ENCODE measurements at regions not wholly inside any gene's neighbourhood (a gene's known extent, or its start where the extent isn't known, plus 50 kb on each side); places are given as distances from the start of the nearest gene placed in this dataset.

GRCh38 chr13:42706286-42706685 lies 75.1 kb upstream of the FAM216B start:
- Histone ChIP-seq H3K36me3 (ENCODE audit: control insufficient read depth in 1 of 2, insufficient read depth in 2 of 2, low read length in 2 of 2) (no peaks in the 10 kb centered on the region), H4K20me1 (ENCODE audit: insufficient read depth) (no peaks in the 10 kb centered on the region), H3K9ac (ENCODE audit: low read length) (no peak overlapping the region), H3K27me3 (ENCODE audit: insufficient read depth, low read length) (0 out of 2 replicates have a peak, but pooled peaks cover 13% of the 10 kb centered on the region), H3K9me3 (ENCODE audit: control insufficient read depth in 1 of 2, insufficient read depth in 1 of 2, low read depth in 1 of 2, low read length in 2 of 2) (no peaks in the 10 kb centered on the region), H3K4me2 (ENCODE audit: low read length) (no peak overlapping the region), H3K79me2 (ENCODE audit: insufficient read depth, low read length) (no peaks in the 10 kb centered on the region), H3K4me1 (ENCODE audit: control insufficient read depth in 1 of 2, insufficient read depth in 2 of 2, low read length in 2 of 2) (no peaks in the 10 kb centered on the region), H3K27ac (ENCODE audit: low read depth, low read length) (no peak overlapping the region), H3K4me3 (replicated peaks in 1 of 2; ENCODE audit: low read depth in 1 of 2, low read length in 2 of 2) (no peak overlapping the region), H3K9me2 (ENCODE audit: insufficient read depth) (no peaks in the 10 kb centered on the region), H2AFZ (ENCODE audit: low read depth, low read length, poor library complexity, severe bottlenecking) (no peak overlapping the region)
- ChIA-PET POLR2A (no interaction called here), CTCF (no interaction called here), RAD21 (ENCODE audit: low non-redundant PET in 1 of 2, low total read pairs in 2 of 2, uncharacterized antibody in 2 of 2, unreplicated experiment in 2 of 2) (no interaction called here)
- BruUV-seq (replicated peaks), result no TSS peak
- TF ChIP-seq, protein P1, sequence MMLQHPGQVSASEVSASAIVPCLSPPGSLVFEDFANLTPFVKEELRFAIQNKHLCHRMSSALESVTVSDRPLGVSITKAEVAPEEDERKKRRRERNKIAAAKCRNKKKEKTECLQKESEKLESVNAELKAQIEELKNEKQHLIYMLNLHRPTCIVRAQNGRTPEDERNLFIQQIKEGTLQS (IDR thresholded peaks at IDR 0.05), result no peak
- TF ChIP-seq RAD21 (IDR thresholded peaks at IDR 0.05; ENCODE audit: low read depth) (no peak), ZNF274 (IDR thresholded peaks at IDR 0.05; ENCODE audit: low read depth, low read length) (no peak), SP1 (IDR thresholded peaks at IDR 0.05; ENCODE audit: low read depth) (no peak), CTCF (IDR thresholded peaks at IDR 0.05 in 2 of 3, conservative IDR thresholded peaks at IDR 0.05 in 1 of 3; ENCODE audit: borderline replicate concordance in 1 of 3, insufficient read depth in 1 of 3, low read depth in 2 of 3, low read length in 2 of 3) (no peak), JUND (IDR thresholded peaks at IDR 0.05) (no peak), ZBTB33 (IDR thresholded peaks at IDR 0.05; ENCODE audit: extremely low read depth, insufficient replicate concordance, low read length) (no peak), MAX (IDR thresholded peaks at IDR 0.05) (no peak), POLR2AphosphoS5 (IDR thresholded peaks at IDR 0.05; ENCODE audit: low read depth, low read length) (no peak), TCF7L2 (IDR thresholded peaks at IDR 0.05; ENCODE audit: borderline replicate concordance, extremely low read depth, insufficient read depth, insufficient read length) (no peak), EZH2phosphoT487 (IDR thresholded peaks at IDR 0.05; ENCODE audit: borderline replicate concordance) (no peak), EGR1 (IDR thresholded peaks at IDR 0.05; ENCODE audit: low read depth) (no peak), EZH2 (IDR thresholded peaks at IDR 0.05) (no peak), ZFX (IDR thresholded peaks at IDR 0.05) (no peak), FOSL1 (IDR thresholded peaks at IDR 0.05; ENCODE audit: low read depth) (no peak), SRF (IDR thresholded peaks at IDR 0.05; ENCODE audit: low read depth) (no peak)
- TF ChIP-seq, protein P2, sequence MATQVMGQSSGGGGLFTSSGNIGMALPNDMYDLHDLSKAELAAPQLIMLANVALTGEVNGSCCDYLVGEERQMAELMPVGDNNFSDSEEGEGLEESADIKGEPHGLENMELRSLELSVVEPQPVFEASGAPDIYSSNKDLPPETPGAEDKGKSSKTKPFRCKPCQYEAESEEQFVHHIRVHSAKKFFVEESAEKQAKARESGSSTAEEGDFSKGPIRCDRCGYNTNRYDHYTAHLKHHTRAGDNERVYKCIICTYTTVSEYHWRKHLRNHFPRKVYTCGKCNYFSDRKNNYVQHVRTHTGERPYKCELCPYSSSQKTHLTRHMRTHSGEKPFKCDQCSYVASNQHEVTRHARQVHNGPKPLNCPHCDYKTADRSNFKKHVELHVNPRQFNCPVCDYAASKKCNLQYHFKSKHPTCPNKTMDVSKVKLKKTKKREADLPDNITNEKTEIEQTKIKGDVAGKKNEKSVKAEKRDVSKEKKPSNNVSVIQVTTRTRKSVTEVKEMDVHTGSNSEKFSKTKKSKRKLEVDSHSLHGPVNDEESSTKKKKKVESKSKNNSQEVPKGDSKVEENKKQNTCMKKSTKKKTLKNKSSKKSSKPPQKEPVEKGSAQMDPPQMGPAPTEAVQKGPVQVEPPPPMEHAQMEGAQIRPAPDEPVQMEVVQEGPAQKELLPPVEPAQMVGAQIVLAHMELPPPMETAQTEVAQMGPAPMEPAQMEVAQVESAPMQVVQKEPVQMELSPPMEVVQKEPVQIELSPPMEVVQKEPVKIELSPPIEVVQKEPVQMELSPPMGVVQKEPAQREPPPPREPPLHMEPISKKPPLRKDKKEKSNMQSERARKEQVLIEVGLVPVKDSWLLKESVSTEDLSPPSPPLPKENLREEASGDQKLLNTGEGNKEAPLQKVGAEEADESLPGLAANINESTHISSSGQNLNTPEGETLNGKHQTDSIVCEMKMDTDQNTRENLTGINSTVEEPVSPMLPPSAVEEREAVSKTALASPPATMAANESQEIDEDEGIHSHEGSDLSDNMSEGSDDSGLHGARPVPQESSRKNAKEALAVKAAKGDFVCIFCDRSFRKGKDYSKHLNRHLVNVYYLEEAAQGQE (IDR thresholded peaks at IDR 0.05; ENCODE audit: low read depth), result no peak
- DNase-seq (ENCODE audit: low read depth, low spot score), result no peak
- intact Hi-C loops (cut with micrococcal nuclease), result no loop called here
- ATAC-seq, result no peak
